ENCODE measurements at regions not wholly inside any gene's neighbourhood (a gene's known extent, or its start where the extent isn't known, plus 50 kb on each side); places are given as distances from the start of the nearest gene placed in this dataset.

GRCh38 chr13:73262862-73263627, 204.2 kb downstream of the KLF5 start:
- no peak for TF ChIP-seq POLR2A (IDR thresholded peaks at IDR 0.05; ENCODE audit: low read length)
- TF ChIP-seq GATA1 (IDR thresholded peaks at IDR 0.05; ENCODE audit: low read depth, low read length): no peak
